ENCODE measurements at regions not wholly inside any gene's neighbourhood (a gene's known extent, or its start where the extent isn't known, plus 50 kb on each side); places are given as distances from the start of the nearest gene placed in this dataset.

GRCh38 chr2:145007093-145007959, 487.4 kb upstream of the ZEB2 start:
- no peak overlapping the region for H2AK5ac ChIP-seq (ENCODE audit: insufficient read length, low read length)
- H3K4me3 Mint-ChIP-seq: no peak overlapping the region
- no peak overlapping the region for H3K18ac ChIP-seq (ENCODE audit: insufficient read length, low read depth, low read length)
- no peaks in the 10 kb centered on the region for H3K9me3 ChIP-seq (ENCODE audit: control insufficient read depth, low read depth, low read length)
- H3K14ac ChIP-seq (ENCODE audit: insufficient read depth, low read length): no peak overlapping the region
- no peaks in the 10 kb centered on the region for H3K79me2 ChIP-seq (ENCODE audit: insufficient read depth, low read length)
- H3K4me1 ChIP-seq (ENCODE audit: insufficient read depth, low read length): peaks cover 1% of the 10 kb centered on the region; the same call in 1 of the 2 replicates
- no peak overlapping the region for H2BK5ac ChIP-seq (ENCODE audit: insufficient read length, low read length)
- no peaks in the 10 kb centered on the region for H3K79me1 ChIP-seq (ENCODE audit: insufficient read depth, low read depth, low read length, poor library complexity, severe bottlenecking)
- no peaks in the 10 kb centered on the region for H3K23me2 ChIP-seq (ENCODE audit: insufficient read length, low read depth, low read length, poor library complexity, severe bottlenecking)
- H3K9me3 Mint-ChIP-seq: no peaks in the 10 kb centered on the region; a peak in 2 of 5 replicates
- no peak overlapping the region for H3K4me2 ChIP-seq (ENCODE audit: insufficient read depth, insufficient read length, low read length)
- no peak overlapping the region for H3K9ac ChIP-seq (ENCODE audit: extremely low read depth, insufficient read length, low read length)
- DNase-seq: no peak
- H3K56ac ChIP-seq (ENCODE audit: insufficient read length, low read depth, low read length): no peak overlapping the region
- H3K36me3 Mint-ChIP-seq (ENCODE audit: insufficient read depth in 1 of 3, low read depth in 3 of 3): no peaks in the 10 kb centered on the region
- H3K27ac ChIP-seq (ENCODE audit: insufficient read length, low read depth, low read length): no peak overlapping the region
- no peaks in the 10 kb centered on the region for H4K20me1 ChIP-seq (ENCODE audit: control insufficient read depth, insufficient read depth, insufficient read length)
- no peak overlapping the region for H4K8ac ChIP-seq (replicated peaks; ENCODE audit: insufficient read length, low read depth, low read length)
- TF ChIP-seq CTCF (conservative IDR thresholded peaks at IDR 0.05): no peak
- H3K27me3 Mint-ChIP-seq (ENCODE audit: low read depth): no peaks in the 10 kb centered on the region
- WGBS (ENCODE audit: extremely low coverage, insufficient read length, low lambda C conversion rate): no CpG with 5 or more reads among the region's 13 CpGs
- H4K91ac ChIP-seq (ENCODE audit: insufficient read length, low read depth, low read length): no peak overlapping the region
- H2BK120ac ChIP-seq (ENCODE audit: low read depth, low read length, poor library complexity, severe bottlenecking): no peak overlapping the region
- no peak overlapping the region for H2BK15ac ChIP-seq (ENCODE audit: low read depth, low read length)
- H3K4me1 Mint-ChIP-seq: peaks cover 4% of the 10 kb centered on the region in 2 experiments
- no peak overlapping the region for H4K5ac ChIP-seq (ENCODE audit: insufficient read length, low read depth, low read length)
- no peak overlapping the region for H2BK20ac ChIP-seq (ENCODE audit: low read depth, low read length, poor library complexity, severe bottlenecking)
- no peak overlapping the region for H2BK12ac ChIP-seq (ENCODE audit: insufficient read length, low read depth, low read length)
- no peaks in the 10 kb centered on the region for H3K27me3 ChIP-seq (ENCODE audit: insufficient read depth, low read length)
- H3K27ac Mint-ChIP-seq: peak overlapping the region in 1 of 3 experiments; percentile 29; a peak in 1 of 7 replicates
- no peak overlapping the region for H2AFZ ChIP-seq (ENCODE audit: low read length)
- H3K4ac ChIP-seq (ENCODE audit: low read depth, low read length): no peak overlapping the region
- H3T11ph ChIP-seq (ENCODE audit: low read length): no peak overlapping the region
- no peak overlapping the region for H3K23ac ChIP-seq (ENCODE audit: insufficient read length, low read depth, low read length)
